PC-9 (cell line): ENCODE measurements at regions not wholly inside any gene's neighbourhood (a gene's known extent, or its start where the extent isn't known, plus 50 kb on each side); places are given as distances from the start of the nearest gene placed in this dataset.
A peak's percentile ranks its signal among the peaks of the same experiment; 100 is the strongest.

Source experiments
- BruUV-seq: library from RNA; stranded (reverse); fragments of 400-500 nt; replicated peaks from 2 replicates; lab custom pipeline; 2021; lab: Mats Ljungman, UMichigan
- CTCF ChIA-PET: fragments of 300-600 bp; sonication (Branson Sonifier 250); formaldehyde crosslinking; loops from one replicate; lab custom pipeline; 2022; ENCODE audit warnings: antibody characterized with exemption; lab: Charles Lee
- POLR2A ChIA-PET: fragments of 300-600 bp; sonication (Branson Sonifier 250); formaldehyde crosslinking; loops from one replicate; lab custom pipeline; 2022; ENCODE audit warnings: antibody characterized with exemption; ENCODE audit not compliant: unreplicated experiment; lab: Charles Lee
- DNase-seq, 2 experiments: peaks; one replicate each; pipeline versions ENCODE4 v3.0.0 to v3.0.0-alpha.2; 2015 to 2022; ENCODE audit warnings: mixed read lengths in 1 of 2
- H2AFZ ChIP-seq: fragments of 200-600 bp; sonication (generic); 2 replicates; pipeline ENCODE4 v1.8.1; 2017; ENCODE audit warnings: antibody characterized with exemption
- H3F3A ChIP-seq: fragments of 200-600 bp; sonication (generic); 2 replicates; pipeline ENCODE4 v1.8.1; 2017; ENCODE audit warnings: antibody characterized with exemption, mild to moderate bottlenecking, low read depth; ENCODE audit not compliant: insufficient read depth
- H3K27ac ChIP-seq: fragments of 200-600 bp; sonication (generic); 2 replicates; pipeline ENCODE4 v1.6.1; 2016; ENCODE audit warnings: mixed run types
- H3K27me3 ChIP-seq: fragments of 200-600 bp; sonication (generic); 2 replicates; pipeline ENCODE4 v1.6.1; 2016; ENCODE audit warnings: low read depth, mixed run types; ENCODE audit not compliant: insufficient read depth
- H3K36me3 ChIP-seq: fragments of 200-600 bp; sonication (generic); 2 replicates; pipeline ENCODE4 v1.6.1; 2016; ENCODE audit warnings: low read depth, mixed run types
- H3K4me1 ChIP-seq: fragments of 200-600 bp; sonication (generic); replicated peaks from 2 replicates; pipeline ENCODE4 v1.6.1; 2016; ENCODE audit warnings: mixed run types; ENCODE audit not compliant: insufficient read depth
- H3K4me2 ChIP-seq: fragments of 200-600 bp; sonication (generic); 2 replicates; pipeline ENCODE4 v1.6.1; 2017; ENCODE audit warnings: mixed run types
- H3K4me3 ChIP-seq: fragments of 200-600 bp; sonication (generic); 2 replicates; pipeline ENCODE4 v1.6.1; 2016; ENCODE audit warnings: mixed run types
- H3K79me2 ChIP-seq: fragments of 200-600 bp; sonication (generic); 2 replicates; pipeline ENCODE4 v1.6.1; 2017; ENCODE audit warnings: low read depth, mixed run types
- H3K9me2 ChIP-seq: fragments of 200-600 bp; sonication (generic); 2 replicates; pipeline ENCODE4 v1.8.1; 2017; ENCODE audit warnings: mild to moderate bottlenecking; ENCODE audit not compliant: insufficient read depth
- H3K9me3 ChIP-seq: fragments of 200-600 bp; sonication (generic); 2 replicates; pipeline ENCODE4 v1.8.1; 2016; ENCODE audit warnings: low read depth; ENCODE audit not compliant: insufficient read depth
- H4K20me1 ChIP-seq: fragments of 200-600 bp; sonication (generic); 2 replicates; pipeline ENCODE4 v1.8.1; 2017; ENCODE audit not compliant: insufficient read depth
- EZH2 ChIP-seq: fragments of 200-600 bp; sonication (generic); IDR thresholded peaks from 2 replicates; pipeline ENCODE4 v1.8.0; 2017; ENCODE audit warnings: antibody characterized with exemption, low read depth
- intact Hi-C: fragments of 100-400 bp; cut with micrococcal nuclease; formaldehyde crosslinking; loops from one replicate; pipeline ENCODE4 v1.10.0; 2022; ENCODE audit not compliant: unreplicated experiment
- TF ChIP-seq, protein P1 (sequence below): fragments of 200-600 bp; sonication (generic); conservative IDR thresholded peaks from 2 replicates; pipeline ENCODE4 v1.6.1; 2017; ENCODE audit warnings: mixed run types, antibody characterized with exemption, mild to moderate bottlenecking, moderate library complexity

DNA sequence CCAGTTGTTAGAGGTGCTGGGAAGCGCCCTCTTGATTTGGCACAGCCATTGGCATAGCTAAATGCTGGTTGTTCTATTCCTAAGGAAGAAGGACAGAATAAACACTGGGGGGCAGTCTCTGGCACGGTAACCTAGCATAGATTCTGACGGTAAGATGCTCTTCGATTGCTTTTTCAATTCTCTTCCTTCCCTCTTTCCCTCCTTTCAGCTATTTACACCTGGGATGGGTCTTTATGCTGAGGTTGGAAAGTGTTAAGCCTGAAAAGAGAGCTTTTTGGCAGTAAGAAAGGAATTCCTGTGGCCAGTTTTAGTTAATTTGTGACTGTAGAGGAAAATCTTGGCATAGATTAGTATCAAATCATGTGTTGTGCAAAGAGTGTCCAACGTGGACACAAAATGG, 162.8 kb downstream of the SNAPC1 start:
- Histone ChIP-seq H3K79me2 (peaks cover 18% of the 10 kb centered on the region), H3K36me3 (no peaks in the 10 kb centered on the region), H3K9me3 (peaks cover 4% of the 10 kb centered on the region; the same call in 1 of the 2 replicates), H4K20me1 (no peaks in the 10 kb centered on the region), H2AFZ (no peak overlapping the region), H3F3A (peaks cover 24% of the 10 kb centered on the region), H3K4me1 (peaks cover 47% of the 10 kb centered on the region), H3K27me3 (no peaks in the 10 kb centered on the region), H3K27ac (no peak overlapping the region), H3K4me2 (no peak overlapping the region), H3K9me2 (no peaks in the 10 kb centered on the region), H3K4me3 (no peak overlapping the region)
- TF ChIP-seq EZH2, result no peak
- TF ChIP-seq, protein P1, sequence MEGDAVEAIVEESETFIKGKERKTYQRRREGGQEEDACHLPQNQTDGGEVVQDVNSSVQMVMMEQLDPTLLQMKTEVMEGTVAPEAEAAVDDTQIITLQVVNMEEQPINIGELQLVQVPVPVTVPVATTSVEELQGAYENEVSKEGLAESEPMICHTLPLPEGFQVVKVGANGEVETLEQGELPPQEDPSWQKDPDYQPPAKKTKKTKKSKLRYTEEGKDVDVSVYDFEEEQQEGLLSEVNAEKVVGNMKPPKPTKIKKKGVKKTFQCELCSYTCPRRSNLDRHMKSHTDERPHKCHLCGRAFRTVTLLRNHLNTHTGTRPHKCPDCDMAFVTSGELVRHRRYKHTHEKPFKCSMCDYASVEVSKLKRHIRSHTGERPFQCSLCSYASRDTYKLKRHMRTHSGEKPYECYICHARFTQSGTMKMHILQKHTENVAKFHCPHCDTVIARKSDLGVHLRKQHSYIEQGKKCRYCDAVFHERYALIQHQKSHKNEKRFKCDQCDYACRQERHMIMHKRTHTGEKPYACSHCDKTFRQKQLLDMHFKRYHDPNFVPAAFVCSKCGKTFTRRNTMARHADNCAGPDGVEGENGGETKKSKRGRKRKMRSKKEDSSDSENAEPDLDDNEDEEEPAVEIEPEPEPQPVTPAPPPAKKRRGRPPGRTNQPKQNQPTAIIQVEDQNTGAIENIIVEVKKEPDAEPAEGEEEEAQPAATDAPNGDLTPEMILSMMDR, result no peak
- POLR2A ChIA-PET, result no interaction called here
- DNase-seq, result no peak
- intact Hi-C loops, result loop anchor here (5.0 to 10.0 kb wide), 2 partner anchors 173 to 200 kb away; no protein-coding TSS in a partner anchor
- BruUV-seq, result no TSS peak
- CTCF ChIA-PET, result interaction anchor here (0.5 to 0.6 kb wide), 3 partner anchors 21 to 229 kb away, joined by 3 read pairs; no protein-coding TSS in a partner anchor

- no peak for TF ChIP-seq EZH2
- TF ChIP-seq, protein P1, result no peak
- no peaks in the 10 kb centered on the region for H3K27me3 ChIP-seq
- POLR2A ChIA-PET, result no interaction called here
Measured at GRCh38 chr14:61925732-61926435, 163.7 kb downstream of the SNAPC1 start.

DNA sequence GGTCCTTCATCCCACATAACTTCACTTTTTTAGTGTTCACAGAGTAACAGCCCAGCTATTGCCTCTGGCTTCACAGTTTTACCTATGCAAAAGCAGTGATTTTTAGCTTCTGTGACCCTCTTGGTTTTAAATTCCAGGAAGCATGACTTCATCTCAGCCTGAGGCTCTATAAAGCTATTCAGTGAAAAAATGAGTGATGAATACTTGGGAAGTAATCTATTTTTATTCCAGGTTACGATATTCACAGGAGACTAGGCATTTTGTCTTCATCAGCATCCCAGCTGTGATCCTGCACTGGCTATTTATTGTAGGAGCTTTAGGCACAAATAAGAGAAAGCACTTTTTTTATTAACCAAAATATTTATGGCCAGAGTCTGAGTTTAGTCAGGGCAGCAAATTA, 164.8 kb downstream of the SNAPC1 start:
- H3F3A ChIP-seq, result peaks cover 24% of the 10 kb centered on the region
- no peaks in the 10 kb centered on the region for H3K9me2 ChIP-seq
- peak overlapping the region; percentile 47 for H3K4me3 ChIP-seq
- no TSS peak for BruUV-seq
- H3K79me2 ChIP-seq, result peaks cover 24% of the 10 kb centered on the region
- peaks cover 47% of the 10 kb centered on the region for H3K4me1 ChIP-seq
- no peaks in the 10 kb centered on the region for H3K36me3 ChIP-seq
- no peak for TF ChIP-seq EZH2
- TF ChIP-seq, protein P1, result no peak
- H3K9me3 ChIP-seq, result peaks cover 4% of the 10 kb centered on the region; the same call in 1 of the 2 replicates
- no peaks in the 10 kb centered on the region for H3K27me3 ChIP-seq
- peak overlapping the region; percentile 94 for H3K27ac ChIP-seq
- H4K20me1 ChIP-seq, result no peaks in the 10 kb centered on the region
- intact Hi-C loops, result loop anchor here (5.0 to 10.0 kb wide), 2 partner anchors 175 to 198 kb away; no protein-coding TSS in a partner anchor
- peak overlapping the region; percentile 80 for H3K4me2 ChIP-seq
- ChIA-PET POLR2A (interaction anchor here (0.7 kb wide), 1 partner anchor 258 kb away, joined by 4 read pairs; no protein-coding TSS in a partner anchor), CTCF (interaction anchor here (0.6 kb wide), 1 partner anchor 1273 kb away, joined by 3 read pairs; no protein-coding TSS in a partner anchor)
- no peak overlapping the region for H2AFZ ChIP-seq
- peak; percentile 30 to 92 for DNase-seq

More at GRCh38 chr14:61925732-61926435, 163.7 kb downstream of the SNAPC1 start:
- H2AFZ ChIP-seq, result no peak overlapping the region
- no peaks in the 10 kb centered on the region for H3K9me2 ChIP-seq
- no peaks in the 10 kb centered on the region for H3K36me3 ChIP-seq
- peaks cover 4% of the 10 kb centered on the region; the same call in 1 of the 2 replicates for H3K9me3 ChIP-seq
- CTCF ChIA-PET, result interaction anchor here (0.6 kb wide), 2 partner anchors 22 to 229 kb away, joined by 3 read pairs; no protein-coding TSS in a partner anchor
- intact Hi-C loops, result loop anchor here (5.0 to 10.0 kb wide), 2 partner anchors 174 to 199 kb away; no protein-coding TSS in a partner anchor
- no peak for DNase-seq
- H3K4me1 ChIP-seq, result peaks cover 47% of the 10 kb centered on the region
- no peak overlapping the region for H3K4me3 ChIP-seq
- H4K20me1 ChIP-seq, result no peaks in the 10 kb centered on the region
- H3K27ac ChIP-seq, result peak overlapping the region; percentile 94
- peak overlapping the region; percentile 80 for H3K4me2 ChIP-seq
- no TSS peak for BruUV-seq
- H3F3A ChIP-seq, result peaks cover 24% of the 10 kb centered on the region
- H3K79me2 ChIP-seq, result peaks cover 24% of the 10 kb centered on the region
